ENCODE measurements at regions not wholly inside any gene's neighbourhood (a gene's known extent, or its start where the extent isn't known, plus 50 kb on each side); places are given as distances from the start of the nearest gene placed in this dataset.

GRCh38 chr7:25720427-25720826, 431.6 kb upstream of the NFE2L3 start:
- no peak for FAIRE-seq

GRCh38 chr7:25722856-25723255, 429.1 kb upstream of the NFE2L3 start:
- FAIRE-seq (no peak), DNase-seq (no peak), ATAC-seq (no peak)
- TF ChIP-seq, protein P1, sequence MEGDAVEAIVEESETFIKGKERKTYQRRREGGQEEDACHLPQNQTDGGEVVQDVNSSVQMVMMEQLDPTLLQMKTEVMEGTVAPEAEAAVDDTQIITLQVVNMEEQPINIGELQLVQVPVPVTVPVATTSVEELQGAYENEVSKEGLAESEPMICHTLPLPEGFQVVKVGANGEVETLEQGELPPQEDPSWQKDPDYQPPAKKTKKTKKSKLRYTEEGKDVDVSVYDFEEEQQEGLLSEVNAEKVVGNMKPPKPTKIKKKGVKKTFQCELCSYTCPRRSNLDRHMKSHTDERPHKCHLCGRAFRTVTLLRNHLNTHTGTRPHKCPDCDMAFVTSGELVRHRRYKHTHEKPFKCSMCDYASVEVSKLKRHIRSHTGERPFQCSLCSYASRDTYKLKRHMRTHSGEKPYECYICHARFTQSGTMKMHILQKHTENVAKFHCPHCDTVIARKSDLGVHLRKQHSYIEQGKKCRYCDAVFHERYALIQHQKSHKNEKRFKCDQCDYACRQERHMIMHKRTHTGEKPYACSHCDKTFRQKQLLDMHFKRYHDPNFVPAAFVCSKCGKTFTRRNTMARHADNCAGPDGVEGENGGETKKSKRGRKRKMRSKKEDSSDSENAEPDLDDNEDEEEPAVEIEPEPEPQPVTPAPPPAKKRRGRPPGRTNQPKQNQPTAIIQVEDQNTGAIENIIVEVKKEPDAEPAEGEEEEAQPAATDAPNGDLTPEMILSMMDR (IDR thresholded peaks at IDR 0.05): no peak
- Histone ChIP-seq H3K27ac (no peak overlapping the region), H3K36me3 (no peaks in the 10 kb centered on the region), H3K4me1 (no peaks in the 10 kb centered on the region), H3K4me3 (no peak overlapping the region), H3K9me3 (no peaks in the 10 kb centered on the region), H3K27me3 (no peaks in the 10 kb centered on the region)
- WGBS, 2 donors: 5 to 12% methylated on average over 1 of the region's 1 CpG
- intact Hi-C loops (cut with DNase I): no loop called here

More at GRCh38 chr7:25720427-25720826, 431.6 kb upstream of the NFE2L3 start:
- ATAC-seq: no peak
- H3K36me3 ChIP-seq: no peaks in the 10 kb centered on the region
- no peaks in the 10 kb centered on the region for H3K4me1 ChIP-seq
- no peak overlapping the region for H3K27ac ChIP-seq
- intact Hi-C loops (cut with DNase I): no loop called here
- H3K9me3 ChIP-seq: no peaks in the 10 kb centered on the region
- no peak overlapping the region for H3K4me3 ChIP-seq
- TF ChIP-seq, protein P1 (IDR thresholded peaks at IDR 0.05): peak in 1 of 4 donors; percentile 8
- 52 to 73% methylated on average over 2 of the region's 2 CpGs for whole genome bisulfite sequencing, 2 donors
- DNase-seq: no peak
- H3K27me3 ChIP-seq: no peaks in the 10 kb centered on the region

DNA sequence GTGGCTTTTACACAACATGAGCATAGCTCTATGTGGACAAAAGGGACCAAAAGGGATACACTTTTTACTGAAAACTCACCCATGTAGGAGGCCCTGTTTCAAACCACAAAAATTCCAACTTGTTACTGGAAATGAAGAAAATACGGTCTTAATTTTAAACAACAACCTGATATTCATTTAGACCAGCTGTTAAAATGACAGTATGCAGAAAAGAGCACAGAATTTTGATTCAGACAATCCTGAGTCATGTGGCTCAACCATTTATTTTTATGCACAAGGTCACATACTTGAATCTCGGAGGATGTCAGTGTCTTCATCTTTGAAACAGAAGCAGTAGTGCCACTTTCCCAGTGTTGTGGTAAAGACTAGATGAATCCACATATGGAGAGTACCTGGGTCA, 426.5 kb upstream of the NFE2L3 start:
- WGBS, 2 donors: 68 to 70% methylated on average over 2 of the region's 2 CpGs
- H3K4me1 ChIP-seq: no peaks in the 10 kb centered on the region
- DNase-seq (no peak), FAIRE-seq (no peak), ATAC-seq (peak in 1 of 4 donors; percentile 36)
- TF ChIP-seq, protein P1 (IDR thresholded peaks at IDR 0.05): no peak
- H3K36me3 ChIP-seq: no peaks in the 10 kb centered on the region
- H3K27me3 ChIP-seq: no peaks in the 10 kb centered on the region
- peak overlapping the region in 1 of 4 donors; percentile 2 for H3K27ac ChIP-seq
- intact Hi-C loops (cut with DNase I): no loop called here
- H3K4me3 ChIP-seq: no peak overlapping the region
- H3K9me3 ChIP-seq: no peaks in the 10 kb centered on the region

DNA sequence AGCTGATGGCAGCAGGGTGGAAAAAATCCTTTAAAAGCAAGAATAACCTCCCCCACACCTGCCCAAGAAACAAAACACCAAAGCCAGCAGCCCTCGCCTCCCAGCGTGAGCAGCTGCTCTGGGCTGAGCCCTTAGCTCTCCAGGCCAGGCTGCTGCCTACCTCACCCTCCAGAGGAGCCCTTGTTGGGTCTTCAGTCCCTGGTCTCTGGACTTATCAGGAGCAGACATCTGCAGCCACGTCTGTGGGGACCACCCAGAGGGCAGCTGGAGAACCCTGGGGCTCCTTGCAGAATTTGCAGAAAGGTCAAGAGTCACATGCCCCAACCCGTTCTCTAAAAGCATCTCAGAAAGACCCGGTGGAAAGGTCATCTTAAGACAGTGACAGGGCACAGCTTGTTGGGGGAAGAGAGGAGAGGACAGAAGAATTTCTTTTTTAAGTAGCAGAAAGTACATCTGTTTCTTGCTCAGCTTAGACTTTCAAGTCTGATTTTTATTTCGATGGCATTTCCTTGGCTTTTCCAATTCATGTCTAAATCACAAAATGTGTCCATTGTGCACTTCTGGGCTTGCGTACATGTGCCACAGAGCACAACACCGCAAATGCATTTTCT, 425.7 kb upstream of the NFE2L3 start:
- peak overlapping the region in 1 of 4 donors; percentile 2 for H3K27ac ChIP-seq
- no peaks in the 10 kb centered on the region for H3K4me1 ChIP-seq
- DNase-seq: no peak
- ATAC-seq: no peak
- H3K27me3 ChIP-seq: no peaks in the 10 kb centered on the region
- intact Hi-C loops (cut with DNase I): no loop called here
- 60 to 64% methylated on average over 8 of the region's 8 CpGs for WGBS, 2 donors
- H3K4me3 ChIP-seq: no peak overlapping the region
- no peak for FAIRE-seq
- TF ChIP-seq, protein P1 (IDR thresholded peaks at IDR 0.05): no peak
- H3K9me3 ChIP-seq: no peaks in the 10 kb centered on the region
- H3K36me3 ChIP-seq: no peaks in the 10 kb centered on the region

GRCh38 chr7:25726781-25727311, 425.2 kb upstream of the NFE2L3 start:
- FAIRE-seq: no peak
- intact Hi-C loops (cut with DNase I): no loop called here
- H3K4me3 ChIP-seq: no peak overlapping the region

More at GRCh38 chr7:25726781-25727311, 425.2 kb upstream of the NFE2L3 start:
- 68 to 69% methylated on average over 8 of the region's 8 CpGs for WGBS, 2 donors
- no peak overlapping the region for H3K27ac ChIP-seq
- H3K9me3 ChIP-seq: no peaks in the 10 kb centered on the region
- no peaks in the 10 kb centered on the region for H3K36me3 ChIP-seq
- ATAC-seq: no peak
- no peak for DNase-seq
- H3K27me3 ChIP-seq: no peaks in the 10 kb centered on the region
- H3K4me1 ChIP-seq: no peaks in the 10 kb centered on the region
- TF ChIP-seq, protein P1 (IDR thresholded peaks at IDR 0.05): no peak
